Pancreas (tissue), 10 donors: ENCODE measurements at regions not wholly inside any gene's neighbourhood (a gene's known extent, or its start where the extent isn't known, plus 50 kb on each side); places are given as distances from the start of the nearest gene placed in this dataset.

Source experiments
- ATAC-seq, 4 donors: fragments of 200-7000 bp; cut with Tn5 transposase; one replicate each; pipeline versions ENCODE4 v1.8.0 to v1.9.1; 2020; ENCODE audit warnings: mild to moderate bottlenecking in 4 of 4, moderate library complexity in 4 of 4
- DNase-seq, 6 donors: peaks; one replicate each; pipeline ENCODE4 v3.0.0-alpha.2; 2020
- FAIRE-seq: peaks from 2 replicates; lab custom pipeline; 2012; peaks lifted over from hg19 to GRCh38; lab: Jason Lieb, UNC
- H3K27ac ChIP-seq, 4 donors: fragments of 200-600 bp; sonication (generic); 1 replicate in 3 of 4; 2 replicates in 1 of 4; pipeline versions ENCODE4 v1.5.0 to v1.8.0; 2020
- H3K27me3 ChIP-seq, 4 donors: fragments of 200-600 bp; one replicate each; pipeline ENCODE4 v1.8.0; 2021
- H3K36me3 ChIP-seq, 3 donors: fragments of 200-600 bp; sonication (generic) in 1 of 3; one replicate each; pipeline versions ENCODE4 v1.5.0 to v1.8.0; 2020 to 2021
- H3K4me1 ChIP-seq, 3 donors: fragments of 200-600 bp; one replicate each; pipeline ENCODE4 v1.8.0; 2021
- H3K4me3 ChIP-seq, 4 donors: fragments of 200-600 bp; sonication (generic) in 2 of 4; one replicate each; pipeline versions ENCODE4 v1.5.0 to v1.8.0; 2020 to 2021
- H3K9me3 ChIP-seq, 4 donors: fragments of 200-600 bp; one replicate each; pipeline ENCODE4 v1.8.0; 2021
- WGBS, 2 donors: extraction: QIAGEN DNeasy Blood & Tissue Kit; methylation state at CpG; one replicate each; pipeline ENCODE4 v1.1.7; 2013; 5-methylcytosine and 5-hydroxymethylcytosine counted together
- intact Hi-C, 3 donors: fragments of 100-400 bp; cut with DNase I; formaldehyde crosslinking; loops; one replicate each; pipeline versions ENCODE4 v1.11.1 to v1.14.2; 2022
- TF ChIP-seq, protein P1 (sequence below), 4 donors: fragments of 200-600 bp; sonication (generic) in 3 of 4; IDR thresholded peaks; one replicate each; pipeline versions ENCODE4 v1.5.0 to v1.8.0; 2021; ENCODE audit warnings: antibody characterized with exemption in 4 of 4
- donor health status: healthy with polysubstance abuse.
- donor health status: DM: no; HTN: no; CAD: no; lungs with moderate emphysema.
- donor health status: DM: no; HTN: no; CAD: no.
- donor health status: control.
- donor health status: control.
- donor health status: Bipolar disorder and iron deficiency.
- donor health status: DM: yes; HTN: yes; CAD: no.
- donor health status: DM: no; HTN: no; CAD: no.
- donor health status: DM: no; HTN: no; CAD: no.
- donor health status: DM: yes; HTN: yes; CAD: no.

DNA sequence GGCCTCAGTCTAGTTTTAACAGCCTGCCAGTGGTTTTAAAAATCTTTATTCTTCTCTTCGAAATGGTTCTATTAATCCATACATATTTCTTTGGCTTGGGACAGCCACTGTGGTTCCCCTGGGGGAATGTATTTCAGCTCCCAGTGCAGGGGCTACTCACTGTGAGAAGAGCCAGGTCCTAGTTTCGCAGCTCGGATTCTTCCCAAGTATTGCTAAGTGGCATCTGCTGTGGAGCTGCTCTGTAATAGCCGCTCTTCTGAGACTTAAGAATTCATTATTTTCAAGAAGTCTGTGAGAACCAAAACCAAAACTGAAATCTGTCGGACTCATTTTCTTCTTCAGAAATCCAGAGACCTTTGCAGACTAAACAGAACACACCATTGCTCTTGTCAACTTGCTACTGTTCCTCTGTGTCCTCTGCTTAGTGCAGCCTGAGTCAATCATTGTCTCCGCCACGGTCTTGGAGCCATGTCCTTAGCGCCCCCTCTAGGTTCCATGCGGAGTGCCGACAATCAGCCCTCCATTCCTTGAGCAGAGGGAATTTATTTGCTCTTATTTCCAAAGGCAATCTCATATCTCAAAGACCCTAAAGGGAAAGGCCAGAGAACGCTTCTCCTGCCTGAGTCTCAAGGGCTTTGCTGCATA, 478.2 kb downstream of the SPATA31D1 start:
- WGBS, 2 donors, result 72% methylated on average over 11 of the region's 11 CpGs
- H3K27ac ChIP-seq, result no peak overlapping the region
- ATAC-seq, result peak in 1 of 4 donors; percentile 51
- FAIRE-seq, result no peak
- intact Hi-C loops, result no loop called here
- H3K27me3 ChIP-seq, result no peaks in the 10 kb centered on the region
- DNase-seq, result peak in 1 of 6 donors; percentile 11
- no peaks in the 10 kb centered on the region for H3K36me3 ChIP-seq
- no peaks in the 10 kb centered on the region for H3K9me3 ChIP-seq
- no peaks in the 10 kb centered on the region for H3K4me1 ChIP-seq
- H3K4me3 ChIP-seq, result no peak overlapping the region
- TF ChIP-seq, protein P1, sequence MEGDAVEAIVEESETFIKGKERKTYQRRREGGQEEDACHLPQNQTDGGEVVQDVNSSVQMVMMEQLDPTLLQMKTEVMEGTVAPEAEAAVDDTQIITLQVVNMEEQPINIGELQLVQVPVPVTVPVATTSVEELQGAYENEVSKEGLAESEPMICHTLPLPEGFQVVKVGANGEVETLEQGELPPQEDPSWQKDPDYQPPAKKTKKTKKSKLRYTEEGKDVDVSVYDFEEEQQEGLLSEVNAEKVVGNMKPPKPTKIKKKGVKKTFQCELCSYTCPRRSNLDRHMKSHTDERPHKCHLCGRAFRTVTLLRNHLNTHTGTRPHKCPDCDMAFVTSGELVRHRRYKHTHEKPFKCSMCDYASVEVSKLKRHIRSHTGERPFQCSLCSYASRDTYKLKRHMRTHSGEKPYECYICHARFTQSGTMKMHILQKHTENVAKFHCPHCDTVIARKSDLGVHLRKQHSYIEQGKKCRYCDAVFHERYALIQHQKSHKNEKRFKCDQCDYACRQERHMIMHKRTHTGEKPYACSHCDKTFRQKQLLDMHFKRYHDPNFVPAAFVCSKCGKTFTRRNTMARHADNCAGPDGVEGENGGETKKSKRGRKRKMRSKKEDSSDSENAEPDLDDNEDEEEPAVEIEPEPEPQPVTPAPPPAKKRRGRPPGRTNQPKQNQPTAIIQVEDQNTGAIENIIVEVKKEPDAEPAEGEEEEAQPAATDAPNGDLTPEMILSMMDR (IDR thresholded peaks at IDR 0.05), result no peak

GRCh38 chr9:82467436-82467835, 478.9 kb downstream of the SPATA31D1 start:
- no peak for DNase-seq
- H3K27ac ChIP-seq, result no peak overlapping the region
- H3K4me3 ChIP-seq, result no peak overlapping the region
- H3K4me1 ChIP-seq, result no peaks in the 10 kb centered on the region
- ATAC-seq, result no peak
- no peaks in the 10 kb centered on the region for H3K9me3 ChIP-seq
- no peaks in the 10 kb centered on the region for H3K27me3 ChIP-seq
- intact Hi-C loops, result no loop called here
- FAIRE-seq, result no peak
- TF ChIP-seq, protein P1 (IDR thresholded peaks at IDR 0.05), result no peak
- 56 to 77% methylated on average over 2 of the region's 2 CpGs for WGBS, 2 donors
- no peaks in the 10 kb centered on the region for H3K36me3 ChIP-seq

GRCh38 chr9:82474235-82474634, 485.7 kb downstream of the SPATA31D1 start:
- H3K4me1 ChIP-seq, result no peaks in the 10 kb centered on the region
- H3K27me3 ChIP-seq, result no peaks in the 10 kb centered on the region
- H3K9me3 ChIP-seq, result no peaks in the 10 kb centered on the region
- no peak for DNase-seq
- intact Hi-C loops, result no loop called here
- H3K4me3 ChIP-seq, result no peak overlapping the region
- TF ChIP-seq, protein P1 (IDR thresholded peaks at IDR 0.05), result no peak
- H3K27ac ChIP-seq, result no peak overlapping the region
- no peaks in the 10 kb centered on the region for H3K36me3 ChIP-seq
- FAIRE-seq, result no peak
- no peak for ATAC-seq

GRCh38 chr9:82475584-82476301, 487.2 kb downstream of the SPATA31D1 start:
- WGBS, 2 donors, result 54% methylated on average over 4 of the region's 4 CpGs
- H3K27ac ChIP-seq, result no peak overlapping the region
- no peak for FAIRE-seq
- no peak overlapping the region for H3K4me3 ChIP-seq
- no peaks in the 10 kb centered on the region for H3K4me1 ChIP-seq
- intact Hi-C loops, result no loop called here
- no peaks in the 10 kb centered on the region for H3K27me3 ChIP-seq
- H3K9me3 ChIP-seq, result no peaks in the 10 kb centered on the region
- DNase-seq, result no peak
- TF ChIP-seq, protein P1 (IDR thresholded peaks at IDR 0.05), result no peak
- no peaks in the 10 kb centered on the region for H3K36me3 ChIP-seq
- ATAC-seq, result peak in 1 of 4 donors; percentile 42

DNA sequence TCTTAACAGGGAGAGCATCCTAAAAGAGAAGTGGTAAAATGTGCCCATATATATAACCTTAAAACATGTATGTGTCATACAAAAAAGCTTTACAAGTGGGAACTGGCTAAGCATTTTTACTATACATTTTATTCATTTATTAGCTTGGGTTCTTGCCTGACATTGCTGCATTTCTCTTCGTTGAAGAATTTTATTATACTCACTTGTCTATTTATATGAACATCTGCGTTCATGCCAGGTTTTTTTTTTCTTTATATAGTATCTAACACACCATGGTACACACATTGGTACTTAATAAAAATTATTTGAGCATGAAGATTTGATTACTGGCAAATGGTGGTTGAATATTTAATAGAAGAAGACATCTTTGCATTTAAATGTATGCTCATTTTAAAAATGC, 492.3 kb downstream of the SPATA31D1 start:
- Histone ChIP-seq H3K4me1 (no peaks in the 10 kb centered on the region), H3K9me3 (no peaks in the 10 kb centered on the region), H3K27me3 (no peaks in the 10 kb centered on the region), H3K36me3 (no peaks in the 10 kb centered on the region), H3K27ac (no peak overlapping the region), H3K4me3 (no peak overlapping the region)
- no peak for FAIRE-seq
- ATAC-seq, result no peak
- DNase-seq, result no peak
- intact Hi-C loops, result no loop called here
- TF ChIP-seq, protein P1 (IDR thresholded peaks at IDR 0.05), result no peak
- 72 to 85% methylated on average over 2 of the region's 2 CpGs for WGBS, 2 donors
